H9 (cell line): ENCODE measurements at regions not wholly inside any gene's neighbourhood (a gene's known extent, or its start where the extent isn't known, plus 50 kb on each side); places are given as distances from the start of the nearest gene placed in this dataset.

Experiments
- DNase-seq: peaks from one replicate; pipeline ENCODE4 v3.0.0-alpha.2; 2017
- H2AFZ ChIP-seq: one replicate; pipeline ENCODE4 v1.6.1; 2013; ENCODE audit warnings: mild to moderate bottlenecking, low read length, control low read depth, moderate library complexity
- H2AK5ac ChIP-seq: 2 replicates; pipeline ENCODE4 v1.6.1; 2013; ENCODE audit warnings: low read length, control low read depth, mixed read lengths; ENCODE audit not compliant: insufficient read length
- H2BK120ac ChIP-seq: one replicate; pipeline ENCODE4 v1.6.1; 2013; ENCODE audit warnings: low read depth, mild to moderate bottlenecking, low read length, control low read depth, inconsistent platforms; ENCODE audit not compliant: poor library complexity, severe bottlenecking
- H2BK12ac ChIP-seq: 2 replicates; pipeline ENCODE4 v1.6.1; 2013; ENCODE audit warnings: low read length, control low read depth, mixed read lengths, low read depth; ENCODE audit not compliant: insufficient read length
- H2BK15ac ChIP-seq: 2 replicates; pipeline ENCODE4 v1.6.1; 2013; ENCODE audit warnings: low read depth, low read length, control low read depth
- H2BK20ac ChIP-seq: one replicate; pipeline ENCODE4 v1.6.1; 2013; ENCODE audit warnings: low read depth, mild to moderate bottlenecking, low read length, control low read depth, inconsistent platforms; ENCODE audit not compliant: poor library complexity, severe bottlenecking
- H2BK5ac ChIP-seq: 2 replicates; pipeline ENCODE4 v1.6.1; 2013; ENCODE audit warnings: low read length, control low read depth, mixed read lengths; ENCODE audit not compliant: insufficient read length
- H3K14ac ChIP-seq: 2 replicates; pipeline ENCODE4 v1.6.1; 2013; ENCODE audit warnings: low read length, control low read depth; ENCODE audit not compliant: insufficient read depth
- H3K18ac ChIP-seq: 2 replicates; pipeline ENCODE4 v1.6.1; 2013; ENCODE audit warnings: low read depth, mild to moderate bottlenecking, mixed read lengths, low read length, control low read depth; ENCODE audit not compliant: insufficient read length
- H3K23ac ChIP-seq: 2 replicates; pipeline ENCODE4 v1.6.1; 2013; ENCODE audit warnings: low read length, control low read depth, mixed read lengths, low read depth; ENCODE audit not compliant: insufficient read length
- H3K23me2 ChIP-seq: 2 replicates; pipeline ENCODE4 v1.6.1; 2013; ENCODE audit warnings: low read depth, mild to moderate bottlenecking, mixed read lengths, low read length, control low read depth; ENCODE audit not compliant: insufficient read length, poor library complexity, severe bottlenecking
- H3K27ac ChIP-seq: 2 replicates; pipeline ENCODE4 v1.5.1; 2013; ENCODE audit warnings: low read length, control low read depth, mixed read lengths, low read depth; ENCODE audit not compliant: insufficient read length
- H3K27me3 ChIP-seq: 2 replicates; pipeline ENCODE4 v1.6.1; 2013; ENCODE audit warnings: low read length, control low read depth, inconsistent platforms; ENCODE audit not compliant: insufficient read depth
- H3K4ac ChIP-seq: 2 replicates; pipeline ENCODE4 v1.6.1; 2013; ENCODE audit warnings: low read depth, mild to moderate bottlenecking, control low read depth, inconsistent platforms, low read length, moderate library complexity
- H3K4me1 ChIP-seq: 2 replicates; pipeline ENCODE4 v1.6.1; 2013; ENCODE audit warnings: low read length, control low read depth, inconsistent platforms; ENCODE audit not compliant: insufficient read depth
- H3K4me2 ChIP-seq: 2 replicates; pipeline ENCODE4 v1.6.1; 2013; ENCODE audit warnings: low read length, control low read depth, mixed read lengths; ENCODE audit not compliant: insufficient read length, insufficient read depth
- H3K56ac ChIP-seq: 2 replicates; pipeline ENCODE4 v1.6.1; 2013; ENCODE audit warnings: low read depth, mild to moderate bottlenecking, mixed read lengths, low read length, control low read depth; ENCODE audit not compliant: insufficient read length
- H3K79me1 ChIP-seq: 2 replicates; pipeline ENCODE4 v1.6.1; 2013; ENCODE audit warnings: low read depth, mild to moderate bottlenecking, moderate library complexity, low read length, control low read depth, inconsistent platforms; ENCODE audit not compliant: insufficient read depth, poor library complexity, severe bottlenecking
- H3K79me2 ChIP-seq: 2 replicates; pipeline ENCODE4 v1.6.1; 2013; ENCODE audit warnings: low read length, control low read depth, inconsistent platforms; ENCODE audit not compliant: insufficient read depth
- H3K9ac ChIP-seq: 2 replicates; pipeline ENCODE4 v1.6.1; 2013; ENCODE audit warnings: low read length, control low read depth, mixed read lengths; ENCODE audit not compliant: insufficient read length; ENCODE audit errors: extremely low read depth
- H3K9me3 ChIP-seq: one replicate; pipeline ENCODE4 v1.6.1; 2013; ENCODE audit warnings: low read depth, low read length, inconsistent platforms; ENCODE audit not compliant: control insufficient read depth
- H3T11ph ChIP-seq: one replicate; pipeline ENCODE4 v1.6.1; 2013; ENCODE audit warnings: mild to moderate bottlenecking, low read length, control low read depth, inconsistent platforms
- H4K20me1 ChIP-seq: one replicate; pipeline ENCODE4 v1.6.1; 2013; ENCODE audit not compliant: control insufficient read depth, insufficient read length, insufficient read depth
- H4K5ac ChIP-seq: 2 replicates; pipeline ENCODE4 v1.6.1; 2013; ENCODE audit warnings: low read depth, mild to moderate bottlenecking, mixed read lengths, low read length, control low read depth; ENCODE audit not compliant: insufficient read length
- H4K8ac ChIP-seq: replicated peaks from 2 replicates; pipeline ENCODE4 v1.6.1; 2013; ENCODE audit warnings: low read length, control low read depth, mixed read lengths, low read depth; ENCODE audit not compliant: insufficient read length
- H4K91ac ChIP-seq: 2 replicates; pipeline ENCODE4 v1.6.1; 2013; ENCODE audit warnings: low read depth, mild to moderate bottlenecking, moderate library complexity, mixed read lengths, low read length, control low read depth; ENCODE audit not compliant: insufficient read length
- H3K27ac Mint-ChIP-seq, 3 experiments: 2 replicates in 2 of 3; 3 replicates in 1 of 3; pipeline ENCODE4 v1.8.0; 2020 to 2021; ENCODE audit warnings: mixed read lengths in 3 of 3, mild to moderate bottlenecking in 1 of 3, moderate library complexity in 1 of 3
- H3K27me3 Mint-ChIP-seq: 2 replicates; pipeline ENCODE4 v1.8.0; 2021; ENCODE audit warnings: low read depth, mild to moderate bottlenecking, moderate library complexity, mixed read lengths
- H3K36me3 Mint-ChIP-seq, 3 experiments: 2 replicates in 2 of 3; 3 replicates in 1 of 3; pipeline ENCODE4 v1.8.0; 2020 to 2021; ENCODE audit warnings: low read depth in 3 of 3, mixed read lengths in 3 of 3; ENCODE audit not compliant: insufficient read depth in 1 of 3
- H3K4me1 Mint-ChIP-seq, 2 experiments: 2 replicates each; pipeline ENCODE4 v1.8.0; 2020; ENCODE audit warnings: mixed read lengths in 2 of 2
- H3K4me3 Mint-ChIP-seq, 2 experiments: 2 replicates in 1 of 2; 3 replicates in 1 of 2; pipeline ENCODE4 v1.8.0; 2020 to 2021; ENCODE audit warnings: mild to moderate bottlenecking in 2 of 2, mixed read lengths in 2 of 2, moderate library complexity in 1 of 2
- H3K9me3 Mint-ChIP-seq, 2 experiments: 2 replicates in 1 of 2; 3 replicates in 1 of 2; pipeline ENCODE4 v1.8.0; 2020; ENCODE audit warnings: mild to moderate bottlenecking in 2 of 2, mixed read lengths in 2 of 2, moderate library complexity in 1 of 2
- TF ChIP-seq, protein P1 (sequence below): fragments of 200-600 bp; sonication (generic); conservative IDR thresholded peaks from 3 replicates; pipeline ENCODE4 v1.8.0; 2021; ENCODE audit warnings: antibody characterized with exemption, mild to moderate bottlenecking

DNA sequence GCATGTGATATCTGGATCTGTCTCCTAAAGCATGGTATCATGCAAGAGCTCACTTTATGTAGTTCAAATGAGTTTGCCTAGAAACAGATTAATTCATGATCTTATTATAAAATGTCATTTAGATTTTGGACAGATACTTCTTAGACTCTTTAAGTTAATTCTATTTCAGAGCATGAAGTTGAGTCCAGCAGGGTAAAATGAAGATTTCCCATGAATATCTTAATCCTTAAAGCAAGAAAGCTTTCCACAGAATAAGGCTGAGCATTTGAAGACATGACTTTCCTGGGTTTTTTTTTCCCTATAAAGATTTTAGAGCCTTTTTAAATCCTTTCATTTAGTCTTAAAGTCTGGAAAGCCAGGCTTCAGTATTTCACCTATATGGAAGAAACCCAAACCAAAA, 556.0 kb upstream of the GJE1 start:
- Histone ChIP-seq H3K27me3 (no peaks in the 10 kb centered on the region), H2AFZ (no peak overlapping the region), H3K4me2 (no peak overlapping the region), H2AK5ac (no peak overlapping the region), H3K23ac (no peak overlapping the region), H3K79me2 (no peaks in the 10 kb centered on the region), H3K9ac (no peak overlapping the region), H3K4ac (no peak overlapping the region), H2BK15ac (no peak overlapping the region), H2BK5ac (no peak overlapping the region), H3K9me3 (no peaks in the 10 kb centered on the region), H3K23me2 (no peaks in the 10 kb centered on the region), H3T11ph (no peak overlapping the region), H3K27ac (no peak overlapping the region), H3K4me1 (no peaks in the 10 kb centered on the region), H4K5ac (no peak overlapping the region), H3K18ac (no peak overlapping the region), H4K8ac (no peak overlapping the region), H4K91ac (no peak overlapping the region), H2BK120ac (no peak overlapping the region), H3K14ac (no peak overlapping the region), H2BK20ac (no peak overlapping the region), H4K20me1 (no peaks in the 10 kb centered on the region), H3K56ac (no peak overlapping the region), H2BK12ac (no peak overlapping the region), H3K79me1 (no peaks in the 10 kb centered on the region)
- TF ChIP-seq, protein P1, sequence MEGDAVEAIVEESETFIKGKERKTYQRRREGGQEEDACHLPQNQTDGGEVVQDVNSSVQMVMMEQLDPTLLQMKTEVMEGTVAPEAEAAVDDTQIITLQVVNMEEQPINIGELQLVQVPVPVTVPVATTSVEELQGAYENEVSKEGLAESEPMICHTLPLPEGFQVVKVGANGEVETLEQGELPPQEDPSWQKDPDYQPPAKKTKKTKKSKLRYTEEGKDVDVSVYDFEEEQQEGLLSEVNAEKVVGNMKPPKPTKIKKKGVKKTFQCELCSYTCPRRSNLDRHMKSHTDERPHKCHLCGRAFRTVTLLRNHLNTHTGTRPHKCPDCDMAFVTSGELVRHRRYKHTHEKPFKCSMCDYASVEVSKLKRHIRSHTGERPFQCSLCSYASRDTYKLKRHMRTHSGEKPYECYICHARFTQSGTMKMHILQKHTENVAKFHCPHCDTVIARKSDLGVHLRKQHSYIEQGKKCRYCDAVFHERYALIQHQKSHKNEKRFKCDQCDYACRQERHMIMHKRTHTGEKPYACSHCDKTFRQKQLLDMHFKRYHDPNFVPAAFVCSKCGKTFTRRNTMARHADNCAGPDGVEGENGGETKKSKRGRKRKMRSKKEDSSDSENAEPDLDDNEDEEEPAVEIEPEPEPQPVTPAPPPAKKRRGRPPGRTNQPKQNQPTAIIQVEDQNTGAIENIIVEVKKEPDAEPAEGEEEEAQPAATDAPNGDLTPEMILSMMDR = no peak
- Mint-ChIP-seq H3K4me3 (no peak overlapping the region), H3K27me3 (no peaks in the 10 kb centered on the region; the same call in 1 of the 2 replicates), H3K9me3 (peaks cover 0 to 2% of the 10 kb centered on the region in 2 experiments; a peak in 1 of 5 replicates), H3K27ac (no peak overlapping the region), H3K36me3 (peaks cover 0 to 3% (median 0%) of the 10 kb centered on the region in 3 experiments; a peak in 2 of 7 replicates), H3K4me1 (peaks cover 3 to 7% of the 10 kb centered on the region in 2 experiments; a peak in 2 of 4 replicates)
- no peak for DNase-seq
